Adrenal gland (tissue), 9 donors: ENCODE measurements at regions not wholly inside any gene's neighbourhood (a gene's known extent, or its start where the extent isn't known, plus 50 kb on each side); places are given as distances from the start of the nearest gene placed in this dataset.
"Not testable (repeated sequence)": the region's sequence is repeated elsewhere in the genome, so short reads cannot be mapped to it uniquely, and the experiment has no call there.

ENCODE experiments used
- DNase-seq, 7 donors: peaks; one replicate each; pipeline ENCODE4 v3.0.0-alpha.2; 2019 to 2020
- H3K27ac ChIP-seq, 5 donors: fragments of 200-600 bp; sonication (generic) in 4 of 5; 1 replicate in 3 of 5; 2 replicates in 2 of 5; pipeline versions ENCODE4 v1.5.1 to v1.8.0; 2016 to 2020; ENCODE audit warnings: mild to moderate bottlenecking in 1 of 5
- H3K27me3 ChIP-seq: fragments of 200-600 bp; 2 replicates; pipeline ENCODE4 v1.8.0; 2021
- H3K36me3 ChIP-seq, 2 donors: fragments of 200-600 bp; replicated peaks in 1 of 2; 1 replicate in 1 of 2; 2 replicates in 1 of 2; pipeline versions ENCODE4 v1.5.1 to v1.8.0; 2018 to 2022
- H3K4me1 ChIP-seq, 2 donors: fragments of 200-600 bp; replicated peaks in 1 of 2; 1 replicate in 1 of 2; 2 replicates in 1 of 2; pipeline versions ENCODE4 v1.5.1 to v1.8.0; 2018 to 2021
- H3K4me3 ChIP-seq, 4 donors: fragments of 200-600 bp; sonication (generic) in 3 of 4; one replicate each; pipeline ENCODE4 v1.5.1; 2016 to 2018
- H3K9me3 ChIP-seq, 3 donors: fragments of 200-600 bp; sonication (generic) in 1 of 3; replicated peaks in 1 of 3; 1 replicate in 2 of 3; 2 replicates in 1 of 3; pipeline versions ENCODE4 v1.5.1 to v1.8.0; 2016 to 2021
- CTCF ChIP-seq, 6 experiments: fragments of 450-650 bp in 4 of 6; fragments of 200-600 bp in 2 of 6; sonication (generic) in 1 of 6; IDR thresholded peaks; 1 replicate in 5 of 6; 2 replicates in 1 of 6; pipeline versions ENCODE4 v1.5.1 to v1.8.0; 2016 to 2021; ENCODE audit warnings: antibody characterized with exemption in 6 of 6, mild to moderate bottlenecking in 2 of 6, moderate library complexity in 1 of 6
- POLR2A ChIP-seq, 2 donors: fragments of 450-650 bp; IDR thresholded peaks; one replicate each; pipeline ENCODE4 v1.6.1; 2017; ENCODE audit warnings: antibody characterized with exemption in 2 of 2, mild to moderate bottlenecking in 2 of 2, moderate library complexity in 1 of 2
- WGBS, 4 donors: extraction: QIAGEN DNeasy Blood & Tissue Kit in 2 of 4; methylation state at CpG; one replicate each; pipeline versions ENCODE4 v1.1.5 to v1.1.7; 2013 to 2017; 5-methylcytosine and 5-hydroxymethylcytosine counted together
- intact Hi-C, 2 donors: fragments of 100-400 bp; cut with DNase I; formaldehyde crosslinking; loops; one replicate each; pipeline versions ENCODE4 v1.14.1 to v1.15.0; 2022 to 2023
- donor health status: healthy with polysubstance abuse.
- donor health status: Bipolar disorder and iron deficiency.
- donor health status: DM: yes; HTN: yes; CAD: no.
- donor health status: DM: no; HTN: no; CAD: no.
- donor health status: DM: no; HTN: no; CAD: no.

GRCh38 chr4:65223601-65224000 is 446.7 kb downstream of the EPHA5 start:
- H3K36me3 ChIP-seq, result no peaks in the 10 kb centered on the region
- no peak for TF ChIP-seq CTCF (IDR thresholded peaks at IDR 0.05)
- TF ChIP-seq POLR2A (IDR thresholded peaks at IDR 0.05), result no peak
- no peaks in the 10 kb centered on the region for H3K4me1 ChIP-seq
- no peak for DNase-seq
- H3K4me3 ChIP-seq, result no peak overlapping the region
- no peaks in the 10 kb centered on the region for H3K9me3 ChIP-seq
- no peaks in the 10 kb centered on the region for H3K27me3 ChIP-seq
- 82 to 90% (median 84%) methylated on average over 2 of the region's 2 CpGs for WGBS, 4 donors
- no peak overlapping the region for H3K27ac ChIP-seq
- intact Hi-C loops, result no loop called here

DNA sequence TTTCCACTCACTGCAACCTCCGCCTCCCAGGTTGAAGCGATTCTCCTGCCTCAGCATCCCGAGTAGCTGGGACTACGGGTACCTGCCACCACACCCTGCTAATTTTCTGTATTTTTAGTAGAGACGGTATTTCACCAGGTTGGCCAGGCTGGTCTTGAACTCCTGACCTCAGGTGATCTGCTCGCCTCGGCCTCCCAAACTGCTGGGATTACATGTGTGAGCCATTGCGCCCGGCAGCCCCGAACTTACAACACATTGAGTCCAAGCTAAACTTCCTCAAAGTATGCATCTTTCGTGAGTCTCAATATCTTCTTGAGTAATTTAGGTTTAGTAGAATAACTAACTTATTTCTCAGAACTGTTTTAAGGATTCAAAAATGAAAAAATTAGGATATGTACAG is 447.2 kb downstream of the EPHA5 start:
- H3K4me1 ChIP-seq, H3K27me3 ChIP-seq, H3K9me3 ChIP-seq, H3K4me3 ChIP-seq, H3K36me3 ChIP-seq, intact Hi-C loops, DNase-seq, H3K27ac ChIP-seq: not testable (repeated sequence)
- 89 to 95% (median 91%) methylated on average over 10 to 11 of the region's 11 CpGs for WGBS, 4 donors

- Histone ChIP-seq H3K4me1 (no peaks in the 10 kb centered on the region), H3K36me3 (no peaks in the 10 kb centered on the region), H3K9me3 (no peaks in the 10 kb centered on the region), H3K27me3 (no peaks in the 10 kb centered on the region), H3K27ac (no peak overlapping the region), H3K4me3 (no peak overlapping the region)
- no peak for TF ChIP-seq CTCF (IDR thresholded peaks at IDR 0.05)
- TF ChIP-seq POLR2A (IDR thresholded peaks at IDR 0.05), result no peak
- DNase-seq, result no peak
- 58 to 88% (median 71%) methylated on average over 2 of the region's 2 CpGs for WGBS, 4 donors
- intact Hi-C loops, result no loop called here
Measured at GRCh38 chr4:65217179-65217578, 453.1 kb downstream of the EPHA5 start.

GRCh38 chr4:65202853-65203236 is 467.4 kb downstream of the EPHA5 start:
- DNase-seq, result no peak
- intact Hi-C loops, result no loop called here
- Histone ChIP-seq H3K27me3 (no peaks in the 10 kb centered on the region), H3K9me3 (no peaks in the 10 kb centered on the region), H3K4me1 (no peaks in the 10 kb centered on the region), H3K27ac (no peak overlapping the region), H3K4me3 (no peak overlapping the region), H3K36me3 (no peaks in the 10 kb centered on the region)
- TF ChIP-seq POLR2A (IDR thresholded peaks at IDR 0.05) (no peak), CTCF (IDR thresholded peaks at IDR 0.05) (no peak)

DNA sequence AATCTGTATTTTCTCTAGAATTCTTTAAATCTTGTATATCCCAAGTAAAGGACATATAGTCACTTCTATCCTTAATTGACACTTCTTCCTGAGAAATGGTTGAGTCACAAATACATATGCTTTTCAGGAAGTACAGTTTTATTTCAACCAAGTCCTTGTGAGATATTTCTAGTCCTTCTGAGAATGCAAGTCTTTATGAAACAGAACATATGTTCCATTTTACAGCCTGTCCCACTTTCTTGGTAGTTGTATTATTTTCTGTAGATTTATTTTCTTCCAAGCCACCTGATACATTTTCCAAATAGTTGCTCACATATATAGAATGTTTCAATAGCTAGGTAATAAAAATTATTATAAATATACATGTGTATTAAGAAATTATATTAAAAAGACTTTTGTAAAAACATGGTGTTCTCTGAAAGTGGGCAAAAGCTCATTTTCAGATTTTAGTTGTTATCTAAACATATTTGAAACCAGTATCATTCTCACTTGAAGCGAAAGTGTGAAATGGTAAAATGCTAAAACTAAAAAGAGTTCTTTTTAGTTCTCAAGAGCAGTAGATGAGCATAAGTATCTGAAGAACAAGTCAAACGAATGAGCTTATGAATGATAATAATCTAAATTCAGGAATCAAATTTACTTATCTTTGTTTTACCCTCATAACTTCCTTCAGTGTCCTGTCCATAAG is 468.0 kb downstream of the EPHA5 start:
- 52 to 66% (median 64%) methylated on average over 2 of the region's 2 CpGs for WGBS, 4 donors
- Histone ChIP-seq H3K9me3 (no peaks in the 10 kb centered on the region), H3K4me1 (no peaks in the 10 kb centered on the region), H3K27me3 (no peaks in the 10 kb centered on the region), H3K36me3 (no peaks in the 10 kb centered on the region), H3K27ac (no peak overlapping the region), H3K4me3 (no peak overlapping the region)
- intact Hi-C loops, result no loop called here
- DNase-seq, result no peak
- no peak for TF ChIP-seq CTCF (IDR thresholded peaks at IDR 0.05)
- no peak for TF ChIP-seq POLR2A (IDR thresholded peaks at IDR 0.05)
